CD4-positive, alpha-beta T cell treated with Interleukin-6 for 4 hours (primary cell): ENCODE measurements at regions not wholly inside any gene's neighbourhood (a gene's known extent, or its start where the extent isn't known, plus 50 kb on each side); places are given as distances from the start of the nearest gene placed in this dataset.
"Not testable (repeated sequence)": the region's sequence is repeated elsewhere in the genome, so short reads cannot be mapped to it uniquely, and the experiment has no call there.

Experiments used
- DNase-seq: peaks from one replicate; pipeline ENCODE4 v3.0.0-alpha.2; 2020; ENCODE audit warnings: mixed read lengths

DNA sequence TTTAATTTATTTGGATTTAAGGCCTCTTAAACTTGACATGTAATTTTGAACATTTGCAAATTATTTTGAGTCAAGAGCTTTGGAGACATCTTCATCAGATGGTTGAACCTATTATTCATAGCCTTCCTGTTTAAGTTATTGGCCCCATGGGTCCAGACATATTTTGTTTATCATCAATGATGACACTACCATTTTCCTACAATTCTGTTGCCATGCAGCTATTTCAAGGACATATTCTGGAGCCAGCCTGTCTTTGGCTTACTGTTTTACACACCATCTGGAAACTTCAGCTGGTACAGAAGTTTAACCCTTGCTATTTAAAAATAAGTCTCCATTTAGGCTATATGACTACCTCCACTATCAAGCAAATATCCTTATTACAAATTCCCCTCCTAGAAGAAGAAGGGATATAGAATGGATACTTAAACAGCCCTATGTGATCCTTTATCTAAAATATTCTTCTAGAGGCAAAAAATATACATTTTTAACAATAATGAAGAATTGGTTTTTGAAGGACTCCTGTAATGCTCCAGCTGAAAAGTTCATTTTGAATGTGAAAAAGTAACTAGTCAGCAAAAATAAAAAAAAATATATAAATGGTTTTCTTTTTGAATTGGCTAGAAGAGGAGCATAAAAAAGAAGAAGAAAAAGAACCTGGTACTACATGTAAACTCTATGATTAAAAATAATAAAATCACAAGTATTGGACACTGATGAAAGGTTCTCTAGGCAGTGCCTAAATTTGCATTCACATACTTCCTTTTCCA lies 544.0 kb upstream of the HS3ST5 start:
- no peak for DNase-seq

DNA sequence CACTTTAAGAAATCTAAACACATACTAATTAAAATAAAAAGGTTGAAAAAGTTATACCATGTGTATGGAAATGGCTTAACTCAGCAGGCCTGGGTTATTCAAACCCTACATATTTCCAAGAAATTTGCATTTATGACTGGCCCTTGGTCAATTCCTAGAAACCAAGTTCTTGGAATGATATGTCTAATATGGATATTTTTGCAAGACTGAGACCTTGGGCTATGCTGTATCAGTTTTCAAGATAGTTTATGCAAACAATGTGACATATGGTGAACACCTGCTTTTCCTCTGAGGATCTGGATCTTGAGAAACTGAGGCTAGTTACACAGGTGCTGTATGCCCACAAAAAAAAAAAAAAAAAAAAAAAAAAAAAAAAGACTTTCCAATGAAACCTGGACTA lies 536.9 kb upstream of the HS3ST5 start:
- DNase-seq: no peak

DNA sequence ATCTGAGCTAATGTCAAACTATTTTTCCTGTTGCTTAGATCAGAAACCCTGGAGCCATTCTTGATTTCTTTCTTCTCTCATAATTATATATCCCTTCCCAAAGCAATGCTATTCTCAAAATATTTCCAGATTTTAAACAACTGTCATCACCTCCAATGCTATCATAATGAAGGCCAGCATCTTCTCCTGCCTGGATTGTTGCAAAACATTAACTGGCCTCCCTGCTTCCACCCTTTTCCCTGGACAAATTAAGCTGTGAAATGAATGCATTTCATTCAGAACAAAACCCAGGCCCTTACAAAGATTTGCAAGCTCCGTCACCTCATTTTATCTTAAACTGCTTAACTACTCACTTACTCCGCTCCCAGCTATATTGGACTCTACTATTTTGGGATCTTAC lies 535.3 kb upstream of the HS3ST5 start:
- DNase-seq: no peak

DNA sequence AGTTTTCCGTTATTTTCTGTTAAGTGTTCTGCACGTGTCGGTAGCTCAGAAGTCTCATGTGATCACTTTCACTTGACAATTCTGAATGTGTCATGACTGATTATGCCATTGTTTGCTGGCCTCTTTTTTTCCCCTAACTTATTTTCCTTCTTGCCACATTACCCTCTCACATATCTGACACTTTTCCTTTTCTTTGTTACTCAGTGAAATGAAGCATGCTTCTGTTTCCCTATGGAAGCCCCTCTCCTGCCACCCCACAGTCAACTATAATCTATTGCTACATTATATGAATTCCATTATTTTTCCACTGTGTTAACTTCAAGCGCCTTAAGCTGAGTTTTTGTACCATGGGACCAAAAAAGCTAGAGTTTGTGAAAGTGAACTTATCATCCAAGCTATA lies 531.6 kb upstream of the HS3ST5 start:
- no peak for DNase-seq

DNA sequence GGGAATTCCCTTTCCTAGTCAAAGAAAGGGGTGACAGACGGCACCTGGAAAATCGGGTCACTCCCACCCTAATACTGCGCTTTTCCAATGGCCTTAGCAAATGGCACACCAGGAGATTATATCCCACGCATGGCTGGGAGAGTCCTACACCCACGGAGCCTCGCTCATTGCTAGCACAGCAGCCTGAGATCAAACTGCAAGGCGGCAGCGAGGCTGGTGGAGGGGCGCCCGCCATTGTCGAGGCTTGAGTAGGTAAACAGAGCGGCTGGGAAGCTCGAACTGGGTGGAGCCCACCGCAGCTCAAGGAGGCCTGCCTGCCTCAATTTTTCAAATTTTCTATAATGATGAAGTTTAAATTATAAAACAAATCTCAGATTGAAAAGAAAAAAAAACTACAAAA lies 522.7 kb upstream of the HS3ST5 start:
- DNase-seq: not testable (repeated sequence)

DNA sequence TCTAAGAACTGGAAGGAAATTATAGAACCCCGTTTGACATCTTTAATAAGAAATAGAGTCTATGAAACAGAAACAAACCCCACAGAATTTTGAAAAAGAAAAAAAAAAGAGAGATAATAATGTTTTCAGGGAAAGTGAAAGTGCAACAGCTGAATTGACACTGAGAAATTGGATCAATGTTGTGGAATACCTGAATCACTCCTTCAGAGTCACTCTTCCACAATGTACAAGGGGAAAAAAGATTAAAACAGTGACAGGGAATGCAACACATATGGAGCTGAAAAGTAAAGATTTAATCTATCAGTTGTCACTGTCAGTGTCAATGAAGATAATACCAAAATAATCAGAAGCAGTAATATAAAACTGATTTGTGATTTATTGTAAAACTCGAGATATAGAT lies 520.8 kb upstream of the HS3ST5 start:
- DNase-seq: no peak

DNA sequence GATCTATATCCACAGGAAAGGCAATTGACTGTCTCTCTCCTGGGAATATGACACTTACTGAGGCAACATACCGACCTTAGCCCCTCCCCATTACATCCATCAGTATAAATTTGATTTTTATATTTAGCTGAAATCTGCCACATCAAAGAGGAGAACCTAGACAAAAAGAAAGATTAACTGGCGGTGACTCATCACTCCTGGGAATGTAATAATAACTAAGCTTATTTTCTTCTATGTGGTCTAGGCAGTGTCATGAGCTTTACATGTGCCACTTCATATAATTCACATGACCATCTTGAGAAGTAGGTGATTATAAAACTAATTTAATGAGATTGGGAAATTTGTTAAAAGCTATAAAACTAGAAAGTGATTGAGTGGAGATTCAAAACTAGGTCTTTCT lies 520.0 kb upstream of the HS3ST5 start:
- no peak for DNase-seq

DNA sequence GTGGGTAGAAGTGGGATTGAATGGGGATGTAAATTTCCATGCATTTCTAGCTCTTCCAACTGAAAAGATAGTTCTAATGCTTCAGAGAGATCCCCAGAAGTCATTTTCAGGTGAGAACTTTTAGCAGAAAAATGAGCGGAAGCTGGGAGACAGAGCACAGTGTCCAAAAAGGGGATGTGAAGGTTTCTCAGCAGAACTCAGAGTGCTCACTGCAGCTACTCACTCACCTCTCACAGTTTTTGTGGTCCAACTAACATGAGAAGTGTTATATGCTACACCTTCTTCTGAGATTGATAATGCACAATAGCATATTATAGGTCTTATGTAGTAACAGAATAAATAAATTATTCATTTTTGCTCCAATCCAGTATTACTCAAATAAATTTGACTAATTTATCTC lies 519.2 kb upstream of the HS3ST5 start:
- DNase-seq: no peak

DNA sequence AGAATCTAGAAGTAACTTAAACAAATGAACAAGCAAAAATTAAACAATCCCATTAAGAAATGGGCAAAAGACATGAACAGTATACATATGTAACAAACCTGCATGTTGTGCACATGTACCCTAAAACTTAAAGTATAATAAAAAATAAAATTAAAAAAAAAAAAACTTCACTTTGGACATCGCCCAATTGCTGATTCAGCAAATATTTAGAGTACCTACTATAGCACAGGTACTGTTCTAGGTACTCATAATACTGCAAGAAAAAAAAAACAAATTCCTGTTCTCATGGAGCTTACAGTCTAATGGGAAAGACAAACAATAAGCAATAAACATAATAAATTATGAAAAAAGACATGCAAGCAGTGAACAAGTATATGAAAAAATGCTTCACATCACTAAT lies 501.5 kb upstream of the HS3ST5 start:
- no peak for DNase-seq

DNA sequence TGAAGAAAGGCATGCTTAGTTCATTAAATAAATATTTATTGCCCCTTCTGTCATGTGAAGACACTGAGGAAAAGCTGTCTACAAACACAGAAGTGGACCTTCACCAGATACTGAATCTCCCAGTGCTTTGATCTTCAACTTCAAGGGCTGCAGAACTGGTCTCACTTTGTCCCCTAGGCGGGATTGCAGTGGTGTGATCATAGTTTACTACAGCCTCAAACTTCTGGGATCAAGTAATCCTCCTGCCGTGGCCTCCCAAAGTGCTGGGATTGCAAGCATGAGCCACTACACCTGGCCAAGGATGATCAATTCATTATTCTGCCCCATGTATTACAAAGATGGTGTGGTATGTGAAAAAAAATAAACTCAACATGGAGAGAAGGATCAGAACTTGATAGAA lies 496.2 kb upstream of the HS3ST5 start:
- no peak for DNase-seq

DNA sequence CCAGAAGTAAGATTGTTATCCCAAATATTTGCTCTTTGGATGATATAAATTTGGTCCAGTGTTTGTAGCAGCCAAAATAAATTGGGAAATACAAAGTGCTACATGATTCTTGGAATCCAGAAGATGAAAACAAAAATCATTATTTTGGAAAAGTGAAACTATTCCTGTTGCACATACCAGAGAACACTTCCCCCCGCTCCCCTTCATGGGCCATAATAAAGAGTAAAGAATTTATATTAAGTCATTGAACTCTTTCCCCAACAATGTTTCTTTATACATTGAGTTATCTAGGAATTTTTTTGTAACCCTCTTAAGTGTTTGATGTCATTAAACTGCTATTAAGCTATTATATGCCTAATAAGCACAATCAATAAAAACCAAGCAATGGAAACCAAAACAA lies 490.4 kb upstream of the HS3ST5 start:
- no peak for DNase-seq

DNA sequence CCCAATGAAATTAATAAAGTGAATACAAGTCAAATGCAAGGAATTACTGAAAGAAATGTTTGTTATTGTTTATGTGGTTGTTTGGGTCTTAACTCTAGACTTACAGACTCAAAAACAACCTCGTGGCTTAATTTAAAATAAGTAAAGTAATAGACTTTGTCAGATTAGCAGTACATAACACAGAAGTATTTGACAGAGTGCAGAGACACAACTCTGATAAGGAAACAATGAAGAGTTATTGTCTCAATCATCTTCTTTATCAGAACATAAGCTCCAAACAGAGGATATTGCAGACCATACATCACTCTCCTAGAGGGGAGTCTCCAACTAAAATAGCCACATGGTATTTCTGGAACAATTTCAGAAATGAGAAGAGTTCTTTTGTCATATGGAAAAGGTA lies 487.7 kb upstream of the HS3ST5 start:
- DNase-seq: no peak

DNA sequence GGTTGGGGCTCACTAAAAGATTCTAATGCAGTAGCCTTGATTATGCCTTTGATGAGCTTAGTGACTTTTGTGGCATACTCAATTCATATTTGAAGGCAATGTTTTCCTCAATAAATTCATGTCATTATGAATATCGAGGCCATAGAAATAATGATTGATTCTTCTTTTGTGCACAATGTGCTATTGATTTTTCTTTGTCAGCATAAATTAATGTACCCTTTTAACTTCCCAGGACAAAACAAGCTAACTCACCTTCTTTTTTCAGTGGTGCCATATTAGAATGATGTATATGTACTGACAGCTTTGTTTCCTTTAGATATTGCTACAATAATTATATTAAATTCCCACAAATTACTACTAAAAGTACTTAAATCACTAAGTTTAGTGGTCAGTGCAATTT lies 484.3 kb upstream of the HS3ST5 start:
- DNase-seq: no peak

DNA sequence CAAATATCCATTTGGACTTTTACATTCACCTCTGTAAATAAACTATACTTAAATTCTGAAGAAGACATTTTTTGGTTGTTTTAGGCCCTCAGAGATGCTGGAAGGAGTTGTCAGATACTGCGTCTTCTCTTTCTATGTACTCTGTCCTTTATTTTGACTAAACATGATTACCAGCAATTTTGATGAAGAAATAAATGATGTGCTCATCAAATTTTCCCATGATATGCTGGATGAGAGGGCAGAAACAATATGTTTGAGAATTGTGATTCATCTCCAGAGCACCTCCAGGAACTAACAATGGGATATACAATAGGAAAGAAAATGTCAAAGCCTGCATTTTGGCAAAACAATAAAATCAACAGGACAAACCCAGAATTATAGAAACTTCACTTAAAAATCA lies 481.6 kb upstream of the HS3ST5 start:
- no peak for DNase-seq

DNA sequence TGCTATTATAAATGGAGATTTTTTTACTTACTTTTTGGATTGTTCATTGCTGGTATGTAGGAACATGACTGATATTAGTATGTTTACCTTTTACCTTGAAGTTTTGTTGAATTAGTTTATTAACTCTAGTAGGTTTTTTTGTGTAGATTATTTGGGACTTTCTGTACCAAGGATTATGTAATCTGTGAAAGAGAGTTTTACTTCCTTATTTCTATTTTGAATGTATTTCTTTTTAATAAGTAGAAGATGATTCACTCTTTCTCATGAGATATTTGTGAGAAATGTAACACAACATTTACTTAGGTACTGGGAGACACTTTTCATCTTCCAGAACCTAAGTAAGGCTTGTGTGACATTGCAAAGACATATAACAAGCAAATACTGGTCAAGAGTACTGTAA lies 473.9 kb upstream of the HS3ST5 start:
- no peak for DNase-seq

DNA sequence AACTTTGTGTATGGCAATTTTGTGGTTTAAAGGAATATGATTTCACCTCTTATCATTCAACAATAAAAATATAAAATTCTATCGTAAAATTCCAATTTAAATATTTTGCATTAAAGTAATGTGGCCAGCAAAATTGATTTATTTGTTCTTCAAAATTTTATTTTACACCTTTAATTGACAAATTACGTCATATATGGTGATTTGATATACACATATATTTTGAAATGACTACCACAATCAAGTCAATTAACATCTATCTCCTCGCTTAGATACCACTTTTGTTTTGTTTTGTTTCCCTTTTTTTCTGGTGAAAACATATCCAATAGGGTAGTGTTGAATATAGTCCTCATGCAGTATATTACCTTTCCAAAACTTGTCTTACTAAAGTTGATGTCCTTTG lies 467.6 kb upstream of the HS3ST5 start:
- DNase-seq: no peak

DNA sequence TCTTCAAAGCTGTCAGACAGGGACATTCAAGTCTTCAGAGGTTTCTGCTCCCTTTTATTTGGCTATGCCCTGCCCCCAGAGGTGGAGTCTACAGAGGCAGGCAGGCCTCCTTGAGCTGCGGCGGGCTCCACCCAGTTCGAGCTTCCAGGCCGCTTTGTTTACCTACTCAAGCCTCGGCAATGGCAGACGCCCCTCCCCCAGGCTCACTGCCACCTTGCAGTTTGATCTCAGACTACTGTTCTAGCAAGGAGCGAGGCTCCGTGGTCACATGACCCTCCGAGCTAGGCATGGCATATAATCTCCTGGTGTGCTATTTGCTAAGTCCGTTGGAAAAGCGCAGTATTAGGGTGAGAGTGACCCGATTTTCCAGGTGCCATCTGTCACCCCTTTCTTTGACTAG lies 462.6 kb upstream of the HS3ST5 start:
- not testable (repeated sequence) for DNase-seq

DNA sequence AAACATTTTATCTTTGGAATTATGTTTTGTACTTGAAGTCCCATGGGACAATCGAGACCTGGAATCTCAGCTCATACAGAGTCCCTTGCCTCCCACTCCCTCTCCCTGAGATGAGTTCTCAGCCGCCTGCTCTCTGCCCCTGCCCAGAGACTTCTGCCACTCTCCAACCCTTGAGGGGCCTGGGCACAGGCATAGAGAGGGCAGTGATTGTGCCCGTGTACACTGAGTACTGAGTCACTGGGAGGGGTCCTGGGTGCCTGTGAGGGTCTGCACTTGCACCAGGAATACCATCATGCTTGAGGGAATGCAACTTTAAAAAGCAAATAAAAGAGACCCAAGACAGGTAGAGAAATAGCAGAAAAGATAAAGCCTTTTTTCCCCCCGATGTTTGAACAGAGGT lies 453.8 kb upstream of the HS3ST5 start:
- no peak for DNase-seq

DNA sequence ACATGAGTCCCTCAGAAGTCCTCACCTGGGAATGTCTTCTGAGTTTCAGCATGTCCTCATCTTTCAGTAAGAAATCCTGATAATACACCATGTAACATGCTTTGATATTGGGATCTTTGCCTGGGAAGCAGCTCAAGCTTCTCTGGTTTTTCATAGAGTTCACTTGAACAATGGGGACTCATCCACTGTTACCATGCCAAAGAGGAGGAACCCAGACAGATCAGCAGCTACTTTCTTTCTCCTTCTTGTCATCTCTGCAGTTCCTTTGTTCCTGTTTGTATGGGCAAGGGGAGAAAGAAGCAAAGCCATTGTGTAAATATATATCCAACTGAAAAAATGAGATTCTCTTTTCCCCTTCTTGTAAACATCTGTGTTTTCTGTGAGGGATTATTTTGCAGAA lies 450.6 kb upstream of the HS3ST5 start:
- DNase-seq: no peak

DNA sequence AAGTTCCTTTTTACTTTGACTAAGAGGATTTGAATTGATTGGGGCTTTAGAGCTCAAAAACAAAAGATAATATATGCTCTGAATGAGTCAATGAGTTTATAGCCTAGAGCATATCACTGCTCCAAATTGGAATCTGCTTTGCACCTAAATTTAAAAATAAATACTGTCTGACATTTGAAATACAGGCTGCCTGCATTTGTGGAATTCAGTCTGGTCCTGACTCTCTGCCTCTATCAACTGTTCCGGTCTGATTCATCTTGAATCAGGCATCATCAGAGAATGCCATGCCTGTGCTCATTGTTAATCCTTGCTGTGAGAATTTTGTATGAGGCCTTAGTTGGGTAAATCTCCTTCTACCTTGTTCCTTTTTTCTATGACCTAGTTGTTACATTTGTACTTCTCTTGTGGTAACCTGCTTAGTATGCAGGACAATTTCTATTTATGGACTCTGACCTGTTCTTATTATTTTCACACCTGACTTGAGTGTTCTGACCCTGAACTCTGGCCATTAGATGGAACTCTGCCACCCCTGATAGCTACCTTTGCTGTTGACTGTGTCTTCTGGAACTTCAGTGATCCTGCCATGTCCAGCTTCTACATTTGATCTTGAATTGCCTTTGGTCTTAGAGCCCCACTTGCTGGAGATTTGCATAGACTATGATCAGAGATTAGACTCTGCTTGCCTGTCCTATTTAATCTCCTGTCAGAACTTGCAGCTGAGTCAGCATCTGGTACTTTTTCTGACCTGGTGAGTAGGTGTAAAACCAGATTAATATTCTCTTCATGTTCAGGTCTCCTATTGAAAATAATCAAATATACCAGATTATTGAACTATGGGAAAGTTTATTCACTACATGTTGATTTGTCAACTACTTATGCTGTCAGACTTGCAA lies 442.7 kb upstream of the HS3ST5 start:
- DNase-seq: no peak

DNA sequence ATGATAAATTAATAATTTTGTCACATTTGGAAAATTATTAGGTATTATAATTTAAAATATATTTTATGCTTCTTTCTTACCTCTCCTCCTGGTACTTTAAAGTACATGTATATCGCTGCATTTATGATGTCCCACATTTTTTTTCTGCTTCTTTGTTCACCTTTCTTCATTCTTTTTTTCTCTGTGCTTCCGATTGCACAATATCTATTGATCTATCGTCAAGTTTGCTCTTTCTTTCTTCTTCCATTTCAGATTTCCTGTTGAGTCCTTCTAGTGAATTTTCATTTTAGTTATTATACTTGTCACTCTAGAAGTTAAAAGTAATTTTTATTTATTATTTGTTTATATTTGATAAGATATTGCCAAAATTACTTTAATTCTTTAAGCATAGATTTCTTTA lies 441.0 kb upstream of the HS3ST5 start:
- no peak for DNase-seq

DNA sequence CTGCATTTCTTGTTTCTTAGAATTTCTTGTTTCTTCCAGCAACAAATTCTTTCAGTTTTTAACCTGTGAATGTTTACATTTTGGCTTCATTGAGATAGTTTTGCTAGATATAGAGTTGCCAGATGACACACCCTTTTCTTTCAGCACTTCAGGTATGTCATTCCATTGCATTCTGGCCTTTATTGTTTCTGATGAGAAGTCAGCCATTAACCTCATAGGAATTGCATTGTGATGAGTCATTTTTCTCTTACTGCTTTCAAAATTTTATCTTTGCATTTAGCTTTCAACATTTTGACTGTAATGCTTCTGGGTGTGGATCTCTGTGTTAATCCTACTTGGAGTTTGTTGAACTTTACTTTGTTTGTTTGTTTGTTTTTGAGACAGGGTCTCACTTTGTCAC lies 440.3 kb upstream of the HS3ST5 start:
- no peak for DNase-seq

DNA sequence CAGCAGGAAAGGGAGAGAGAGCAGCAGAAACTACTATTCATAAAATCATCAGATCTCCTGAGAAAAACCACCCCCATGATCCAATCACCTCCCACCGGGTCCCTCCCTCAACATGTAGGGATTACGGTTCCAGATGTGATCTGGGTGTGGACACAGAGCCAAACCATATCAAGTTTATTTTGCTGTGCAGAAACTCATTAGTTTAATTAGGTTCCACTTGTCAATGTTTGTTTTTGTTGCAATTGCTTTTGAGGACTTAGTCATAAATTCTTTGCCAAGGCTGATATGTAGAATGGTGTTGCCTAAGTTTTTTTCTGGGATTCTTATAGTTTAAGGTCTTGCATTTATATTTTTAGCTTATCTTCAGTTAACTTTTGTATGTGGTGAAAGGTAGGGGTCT lies 422.0 kb upstream of the HS3ST5 start:
- DNase-seq: no peak

DNA sequence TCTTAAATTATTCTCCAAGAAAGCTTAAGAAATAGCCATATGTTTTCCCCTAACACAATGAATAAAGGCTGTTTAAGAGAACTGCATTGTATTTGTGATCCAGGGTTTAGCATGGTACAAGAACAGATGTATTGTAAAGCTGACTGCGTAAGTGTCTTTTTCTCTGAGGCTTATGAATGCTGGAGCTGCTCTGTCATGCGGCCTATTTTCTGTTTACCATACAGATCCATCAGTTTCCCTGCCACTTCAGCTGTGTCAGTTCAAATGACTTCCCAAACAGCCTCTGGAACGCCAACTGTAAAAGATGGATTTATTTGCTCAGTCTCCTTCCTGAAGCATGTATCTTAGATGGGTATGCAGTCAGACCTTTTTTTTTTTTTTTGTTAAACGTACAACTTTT lies 419.3 kb upstream of the HS3ST5 start:
- DNase-seq: no peak
